Effector memory CD4-positive, alpha-beta T cell (primary cell): ENCODE measurements at regions not wholly inside any gene's neighbourhood (a gene's known extent, or its start where the extent isn't known, plus 50 kb on each side); places are given as distances from the start of the nearest gene placed in this dataset.
"Not testable (repeated sequence)": the region's sequence is repeated elsewhere in the genome, so short reads cannot be mapped to it uniquely, and the experiment has no call there.

Source experiments
- DNase-seq, 3 donors: peaks; one replicate each; pipeline ENCODE4 v3.0.0-alpha.2; 2020
- H3K27ac ChIP-seq: 2 replicates; pipeline ENCODE4 v1.7.0; 2013; ENCODE audit warnings: mild to moderate bottlenecking, low read length, moderate library complexity; ENCODE audit not compliant: insufficient read depth, poor library complexity, severe bottlenecking
- H3K27me3 ChIP-seq: replicated peaks from 2 replicates; pipeline ENCODE4 v1.7.0; 2013; ENCODE audit warnings: mild to moderate bottlenecking, low read length; ENCODE audit not compliant: insufficient read depth, control insufficient read depth, poor library complexity, severe bottlenecking
- H3K36me3 ChIP-seq: 2 replicates; pipeline ENCODE4 v1.7.0; 2013; ENCODE audit warnings: mild to moderate bottlenecking, low read length, moderate library complexity; ENCODE audit not compliant: control insufficient read depth, insufficient read depth
- H3K4me1 ChIP-seq: 2 replicates; pipeline ENCODE4 v1.7.0; 2013; ENCODE audit warnings: low read length, mild to moderate bottlenecking; ENCODE audit not compliant: control insufficient read depth, insufficient read depth, poor library complexity, severe bottlenecking
- H3K4me3 ChIP-seq: 2 replicates; pipeline ENCODE4 v1.7.0; 2013; ENCODE audit warnings: low read length, low read depth, mild to moderate bottlenecking; ENCODE audit not compliant: insufficient read depth, poor library complexity, severe bottlenecking
- H3K9me3 ChIP-seq: 2 replicates; pipeline ENCODE4 v1.7.0; 2013; ENCODE audit warnings: mild to moderate bottlenecking, low read length, moderate library complexity; ENCODE audit not compliant: control insufficient read depth

- DNase-seq: not testable (repeated sequence)
Observed at GRCh38 chr2:90292451-90292850, 1601.0 kb downstream of the RPIA start.

GRCh38 chr2:90293224-90293623 is 1601.8 kb downstream of the RPIA start:
- H3K9me3 ChIP-seq, H3K4me3 ChIP-seq, H3K4me1 ChIP-seq, H3K27me3 ChIP-seq, H3K36me3 ChIP-seq, H3K27ac ChIP-seq, DNase-seq: not testable (repeated sequence)

More at GRCh38 chr2:90292451-90292850, 1601.0 kb downstream of the RPIA start:
- H3K27me3 ChIP-seq, H3K4me3 ChIP-seq, H3K36me3 ChIP-seq, H3K27ac ChIP-seq, H3K4me1 ChIP-seq, H3K9me3 ChIP-seq: not testable (repeated sequence)

GRCh38 chr2:90293806-90294205 is 1602.3 kb downstream of the RPIA start:
- H3K4me1 ChIP-seq, DNase-seq, H3K4me3 ChIP-seq: not testable (repeated sequence)

GRCh38 chr2:90295036-90295750 is 1603.7 kb downstream of the RPIA start:
- DNase-seq, H3K36me3 ChIP-seq, H3K27ac ChIP-seq, H3K4me3 ChIP-seq, H3K4me1 ChIP-seq, H3K27me3 ChIP-seq, H3K9me3 ChIP-seq: not testable (repeated sequence)

More at GRCh38 chr2:90293806-90294205, 1602.3 kb downstream of the RPIA start:
- H3K9me3 ChIP-seq, H3K27me3 ChIP-seq, H3K36me3 ChIP-seq, H3K27ac ChIP-seq: not testable (repeated sequence)

GRCh38 chr2:90296484-90296777 is 1605.0 kb downstream of the RPIA start:
- H3K9me3 ChIP-seq, H3K27ac ChIP-seq, H3K4me1 ChIP-seq, H3K4me3 ChIP-seq, H3K36me3 ChIP-seq, H3K27me3 ChIP-seq, DNase-seq: not testable (repeated sequence)

- H3K4me1 ChIP-seq, H3K27me3 ChIP-seq, DNase-seq, H3K27ac ChIP-seq, H3K9me3 ChIP-seq, H3K36me3 ChIP-seq, H3K4me3 ChIP-seq: not testable (repeated sequence)
Observed at GRCh38 chr2:90297701-90298100, 1606.2 kb downstream of the RPIA start.

GRCh38 chr2:90298126-90298755 is 1606.8 kb downstream of the RPIA start:
- H3K4me1 ChIP-seq, H3K27ac ChIP-seq, H3K9me3 ChIP-seq, H3K4me3 ChIP-seq, H3K27me3 ChIP-seq, H3K36me3 ChIP-seq, DNase-seq: not testable (repeated sequence)

GRCh38 chr2:90298983-90299382 is 1607.5 kb downstream of the RPIA start:
- H3K36me3 ChIP-seq, H3K9me3 ChIP-seq, DNase-seq, H3K27me3 ChIP-seq, H3K4me1 ChIP-seq, H3K4me3 ChIP-seq, H3K27ac ChIP-seq: not testable (repeated sequence)

GRCh38 chr2:90322982-90323381 is 1631.5 kb downstream of the RPIA start:
- H3K27ac ChIP-seq, H3K36me3 ChIP-seq, H3K27me3 ChIP-seq, H3K4me3 ChIP-seq, H3K4me1 ChIP-seq, DNase-seq, H3K9me3 ChIP-seq: not testable (repeated sequence)

GRCh38 chr2:90323612-90324558 is 1632.4 kb downstream of the RPIA start:
- not testable (repeated sequence) for H3K4me1 ChIP-seq, H3K9me3 ChIP-seq, H3K36me3 ChIP-seq, H3K27ac ChIP-seq, DNase-seq, H3K27me3 ChIP-seq
- H3K4me3 ChIP-seq: peak overlapping the region; percentile 42
